ENCODE measurements at regions not wholly inside any gene's neighbourhood (a gene's known extent, or its start where the extent isn't known, plus 50 kb on each side); places are given as distances from the start of the nearest gene placed in this dataset.

DNA sequence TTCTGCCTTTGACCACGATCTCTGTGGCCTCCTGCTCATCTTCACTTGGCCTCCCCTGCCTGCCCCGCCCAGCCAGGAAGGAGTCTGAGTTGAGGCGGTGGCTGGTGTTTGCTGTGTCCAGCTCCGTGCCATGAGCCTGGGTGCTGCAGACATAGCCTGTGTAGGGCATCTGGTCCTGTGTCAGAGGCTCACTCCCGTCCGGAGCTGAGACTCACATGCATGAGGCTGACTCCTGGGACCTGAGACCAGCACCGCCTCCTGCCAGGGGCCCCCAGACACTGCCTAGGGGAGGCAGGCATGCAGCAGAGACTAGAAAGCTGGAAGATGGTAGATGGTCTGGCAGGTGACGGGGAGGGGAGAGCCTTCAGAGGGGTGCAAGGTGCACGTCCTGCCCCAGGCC lies 52.2 kb upstream of the TTC34 start:
- H4K5ac ChIP-seq (ENCODE audit: low read depth, low read length), result no peak overlapping the region
- no peak overlapping the region for H3K56ac ChIP-seq (ENCODE audit: extremely low read depth, insufficient read depth, low read length)
- H3K27ac ChIP-seq (ENCODE audit: insufficient read depth, low read length), result no peak overlapping the region
- H3K4me2 ChIP-seq (ENCODE audit: low read depth, low read length), result no peak overlapping the region
- in situ Hi-C loops (cut with MboI; ENCODE audit: low sequenced_read_pairs) (no loop called here), intact Hi-C loops (cut with micrococcal nuclease) (no loop called here), dilution Hi-C loops (cut with HindIII; ENCODE audit: low sequenced_read_pairs, unreplicated experiment) (no loop called here)
- H4K8ac ChIP-seq (ENCODE audit: low read depth in 2 of 2, low read length in 2 of 2), result no peak overlapping the region
- H3K9me3 ChIP-seq (ENCODE audit: control insufficient read depth, insufficient read depth, low read length), result peaks cover 45% of the 10 kb centered on the region
- BruUV-seq (replicated peaks), result no TSS peak
- H3K4ac ChIP-seq (ENCODE audit: low read depth, low read length), result no peak overlapping the region
- no peak overlapping the region for H3K14ac ChIP-seq (replicated peaks; ENCODE audit: low read depth, low read length)
- H3K4me1 ChIP-seq (ENCODE audit: control insufficient read depth, insufficient read depth, low read length), result no peaks in the 10 kb centered on the region
- H2AK5ac ChIP-seq (ENCODE audit: low read depth, low read length), result no peak overlapping the region
- H3K79me1 ChIP-seq (ENCODE audit: low read depth in 1 of 2, low read length in 2 of 2), result no peaks in the 10 kb centered on the region
- no peak overlapping the region for H2BK5ac ChIP-seq (ENCODE audit: low read depth, low read length, poor library complexity, severe bottlenecking)
- ChIA-PET CTCF (no interaction called here), POLR2A (ENCODE audit: unreplicated experiment) (no interaction called here)
- H3K4me3 ChIP-seq (ENCODE audit: insufficient read depth, low read depth, low read length), result no peak overlapping the region
- H2BK15ac ChIP-seq (ENCODE audit: low read depth, low read length), result no peak overlapping the region
- no peaks in the 10 kb centered on the region for H4K20me1 ChIP-seq (ENCODE audit: insufficient read depth, low read length)
- H2AFZ ChIP-seq (replicated peaks; ENCODE audit: low read length, poor library complexity), result no peak overlapping the region
- no peak overlapping the region for H2BK120ac ChIP-seq (ENCODE audit: low read depth, low read length)
- no peak overlapping the region for H2AK9ac ChIP-seq (replicated peaks; ENCODE audit: low read depth, low read length, poor library complexity)
- no peak overlapping the region for H2BK20ac ChIP-seq (ENCODE audit: low read depth, low read length)
- TF ChIP-seq NFE2L2 (IDR thresholded peaks at IDR 0.05; ENCODE audit: low read depth, low read length) (no peak), FOS (IDR thresholded peaks at IDR 0.05; ENCODE audit: low read depth, low read length) (no peak), CEBPB (IDR thresholded peaks at IDR 0.05; ENCODE audit: low read depth, low read length) (no peak), RFX5 (IDR thresholded peaks at IDR 0.05; ENCODE audit: low read depth, low read length) (no peak), CHD1 (IDR thresholded peaks at IDR 0.05; ENCODE audit: low read depth, low read length) (no peak), USF2 (IDR thresholded peaks at IDR 0.05; ENCODE audit: low read depth, low read length) (no peak), SMC3 (IDR thresholded peaks at IDR 0.05; ENCODE audit: low read depth, low read length) (no peak), MAZ (IDR thresholded peaks at IDR 0.05; ENCODE audit: borderline replicate concordance, low read depth, low read length) (no peak), BHLHE40 (IDR thresholded peaks at IDR 0.05; ENCODE audit: low read depth, low read length) (no peak), RAD21 (IDR thresholded peaks at IDR 0.05; ENCODE audit: low read length) (no peak), MAFK (IDR thresholded peaks at IDR 0.05; ENCODE audit: low read depth, low read length) (no peak), MXI1 (IDR thresholded peaks at IDR 0.05; ENCODE audit: borderline replicate concordance, low read depth, low read length) (no peak), RCOR1 (IDR thresholded peaks at IDR 0.05; ENCODE audit: insufficient replicate concordance, low read length) (no peak), POLR2A (IDR thresholded peaks at IDR 0.05; ENCODE audit: low read depth, low read length) (no peak)
- TF ChIP-seq, protein P1, sequence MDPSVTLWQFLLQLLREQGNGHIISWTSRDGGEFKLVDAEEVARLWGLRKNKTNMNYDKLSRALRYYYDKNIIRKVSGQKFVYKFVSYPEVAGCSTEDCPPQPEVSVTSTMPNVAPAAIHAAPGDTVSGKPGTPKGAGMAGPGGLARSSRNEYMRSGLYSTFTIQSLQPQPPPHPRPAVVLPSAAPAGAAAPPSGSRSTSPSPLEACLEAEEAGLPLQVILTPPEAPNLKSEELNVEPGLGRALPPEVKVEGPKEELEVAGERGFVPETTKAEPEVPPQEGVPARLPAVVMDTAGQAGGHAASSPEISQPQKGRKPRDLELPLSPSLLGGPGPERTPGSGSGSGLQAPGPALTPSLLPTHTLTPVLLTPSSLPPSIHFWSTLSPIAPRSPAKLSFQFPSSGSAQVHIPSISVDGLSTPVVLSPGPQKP (IDR thresholded peaks at IDR 0.05; ENCODE audit: borderline replicate concordance, low read depth, low read length), result no peak
- TF ChIP-seq, protein P2, sequence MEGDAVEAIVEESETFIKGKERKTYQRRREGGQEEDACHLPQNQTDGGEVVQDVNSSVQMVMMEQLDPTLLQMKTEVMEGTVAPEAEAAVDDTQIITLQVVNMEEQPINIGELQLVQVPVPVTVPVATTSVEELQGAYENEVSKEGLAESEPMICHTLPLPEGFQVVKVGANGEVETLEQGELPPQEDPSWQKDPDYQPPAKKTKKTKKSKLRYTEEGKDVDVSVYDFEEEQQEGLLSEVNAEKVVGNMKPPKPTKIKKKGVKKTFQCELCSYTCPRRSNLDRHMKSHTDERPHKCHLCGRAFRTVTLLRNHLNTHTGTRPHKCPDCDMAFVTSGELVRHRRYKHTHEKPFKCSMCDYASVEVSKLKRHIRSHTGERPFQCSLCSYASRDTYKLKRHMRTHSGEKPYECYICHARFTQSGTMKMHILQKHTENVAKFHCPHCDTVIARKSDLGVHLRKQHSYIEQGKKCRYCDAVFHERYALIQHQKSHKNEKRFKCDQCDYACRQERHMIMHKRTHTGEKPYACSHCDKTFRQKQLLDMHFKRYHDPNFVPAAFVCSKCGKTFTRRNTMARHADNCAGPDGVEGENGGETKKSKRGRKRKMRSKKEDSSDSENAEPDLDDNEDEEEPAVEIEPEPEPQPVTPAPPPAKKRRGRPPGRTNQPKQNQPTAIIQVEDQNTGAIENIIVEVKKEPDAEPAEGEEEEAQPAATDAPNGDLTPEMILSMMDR (conservative IDR thresholded peaks at IDR 0.05; ENCODE audit: low read depth, low read length), result no peak
- H3K9me1 ChIP-seq (ENCODE audit: insufficient read depth, low read length), result no peaks in the 10 kb centered on the region
- H3K36me3 ChIP-seq (ENCODE audit: control insufficient read depth, insufficient read depth, low read length), result no peaks in the 10 kb centered on the region
- no peaks in the 10 kb centered on the region for H3K27me3 ChIP-seq (ENCODE audit: control insufficient read depth, insufficient read depth, low read length)
- H3K18ac ChIP-seq (ENCODE audit: low read depth, low read length), result no peak overlapping the region
- H3K23ac ChIP-seq (ENCODE audit: low read depth, low read length), result no peak overlapping the region
- no peak overlapping the region for H4K91ac ChIP-seq (ENCODE audit: insufficient read depth, low read depth, low read length)
- 49% methylated on average over 8 of the region's 9 CpGs; no CpG with 5 or more reads in 1 of the 2 experiments for WGBS, 2 experiments (ENCODE audit: extremely low coverage in 2 of 2, insufficient read length in 1 of 2)
- ATAC-seq (ENCODE audit: low read depth), result no peak
- H3K9ac ChIP-seq (ENCODE audit: low read depth, low read length), result no peak overlapping the region
- DNase-seq, result no peak

Measured in IMR-90 (cell line).